ENCODE measurements at regions not wholly inside any gene's neighbourhood (a gene's known extent, or its start where the extent isn't known, plus 50 kb on each side); places are given as distances from the start of the nearest gene placed in this dataset.

- no peaks in the 10 kb centered on the region for H3K36me3 ChIP-seq (ENCODE audit: insufficient read depth, low read length)
- no peaks in the 10 kb centered on the region for H3K79me2 ChIP-seq (ENCODE audit: insufficient read depth, low read length)
- H3K4me2 ChIP-seq (ENCODE audit: low read depth, low read length, poor library complexity, severe bottlenecking): no peak overlapping the region
- no peak for TF ChIP-seq CTCF (conservative IDR thresholded peaks at IDR 0.05; ENCODE audit: low read length)
- TF ChIP-seq EZH2phosphoT487 (IDR thresholded peaks at IDR 0.05; ENCODE audit: borderline replicate concordance): no peak
- H3K4me1 ChIP-seq (ENCODE audit: insufficient read depth, low read length, poor library complexity, severe bottlenecking): no peaks in the 10 kb centered on the region
- no peaks in the 10 kb centered on the region for H4K20me1 ChIP-seq (ENCODE audit: insufficient read depth, low read length, poor library complexity, severe bottlenecking)
- no peak overlapping the region for H3K9ac ChIP-seq (ENCODE audit: low read depth, low read length, poor library complexity, severe bottlenecking)
- no peaks in the 10 kb centered on the region for H3F3A ChIP-seq (ENCODE audit: low read depth)
- no peak overlapping the region for H3K4me3 ChIP-seq (ENCODE audit: low read length, poor library complexity, severe bottlenecking)
- no peaks in the 10 kb centered on the region for H3K27me3 ChIP-seq (ENCODE audit: insufficient read depth, low read length, poor library complexity, severe bottlenecking)
- no peak overlapping the region for H2AFZ ChIP-seq (ENCODE audit: low read length)
- no peaks in the 10 kb centered on the region for H3K9me3 ChIP-seq (ENCODE audit: insufficient read depth, low read depth, low read length)
- no peaks in the 10 kb centered on the region for H3K9me2 ChIP-seq (replicated peaks; ENCODE audit: low read depth, low read length)
These were observed 207.9 kb downstream of the CD47 start for GRCh38 chr3:107882881-107883280.

- no peak for TF ChIP-seq CTCF (conservative IDR thresholded peaks at IDR 0.05; ENCODE audit: low read length)
- no peak for TF ChIP-seq EZH2phosphoT487 (IDR thresholded peaks at IDR 0.05; ENCODE audit: borderline replicate concordance)
- no peaks in the 10 kb centered on the region for H3K79me2 ChIP-seq (ENCODE audit: insufficient read depth, low read length)
- no peaks in the 10 kb centered on the region for H3K36me3 ChIP-seq (ENCODE audit: insufficient read depth, low read length)
- H3K4me3 ChIP-seq (ENCODE audit: low read length, poor library complexity, severe bottlenecking): no peak overlapping the region
- no peaks in the 10 kb centered on the region for H3K9me3 ChIP-seq (ENCODE audit: insufficient read depth, low read depth, low read length)
- H3K9ac ChIP-seq (ENCODE audit: low read depth, low read length, poor library complexity, severe bottlenecking): no peak overlapping the region
- no peaks in the 10 kb centered on the region for H3K4me1 ChIP-seq (ENCODE audit: insufficient read depth, low read length, poor library complexity, severe bottlenecking)
- no peak overlapping the region for H3K4me2 ChIP-seq (ENCODE audit: low read depth, low read length, poor library complexity, severe bottlenecking)
- H4K20me1 ChIP-seq (ENCODE audit: insufficient read depth, low read length, poor library complexity, severe bottlenecking): no peaks in the 10 kb centered on the region
- no peaks in the 10 kb centered on the region for H3F3A ChIP-seq (ENCODE audit: low read depth)
- no peaks in the 10 kb centered on the region for H3K9me2 ChIP-seq (replicated peaks; ENCODE audit: low read depth, low read length)
- H3K27me3 ChIP-seq (ENCODE audit: insufficient read depth, low read length, poor library complexity, severe bottlenecking): no peaks in the 10 kb centered on the region
- H2AFZ ChIP-seq (ENCODE audit: low read length): 0 out of 2 replicates have a peak overlapping the region, but pooled peaks have one; percentile 26
These were observed 208.6 kb downstream of the CD47 start for GRCh38 chr3:107882261-107882660.

GRCh38 chr3:107881509-107881908, 209.3 kb downstream of the CD47 start:
- Histone ChIP-seq H4K20me1 (ENCODE audit: insufficient read depth, low read length, poor library complexity, severe bottlenecking) (no peaks in the 10 kb centered on the region), H3K9me3 (ENCODE audit: insufficient read depth, low read depth, low read length) (no peaks in the 10 kb centered on the region), H3K4me1 (ENCODE audit: insufficient read depth, low read length, poor library complexity, severe bottlenecking) (no peaks in the 10 kb centered on the region), H3K9ac (ENCODE audit: low read depth, low read length, poor library complexity, severe bottlenecking) (no peak overlapping the region), H3K9me2 (replicated peaks; ENCODE audit: low read depth, low read length) (no peaks in the 10 kb centered on the region), H3K79me2 (ENCODE audit: insufficient read depth, low read length) (no peaks in the 10 kb centered on the region), H2AFZ (ENCODE audit: low read length) (no peak overlapping the region), H3F3A (ENCODE audit: low read depth) (no peaks in the 10 kb centered on the region), H3K27me3 (ENCODE audit: insufficient read depth, low read length, poor library complexity, severe bottlenecking) (no peaks in the 10 kb centered on the region), H3K4me2 (ENCODE audit: low read depth, low read length, poor library complexity, severe bottlenecking) (no peak overlapping the region), H3K4me3 (ENCODE audit: low read length, poor library complexity, severe bottlenecking) (no peak overlapping the region), H3K36me3 (ENCODE audit: insufficient read depth, low read length) (no peaks in the 10 kb centered on the region)
- TF ChIP-seq CTCF (conservative IDR thresholded peaks at IDR 0.05; ENCODE audit: low read length): no peak
- no peak for TF ChIP-seq EZH2phosphoT487 (IDR thresholded peaks at IDR 0.05; ENCODE audit: borderline replicate concordance)
